ENCODE measurements at regions not wholly inside any gene's neighbourhood (a gene's known extent, or its start where the extent isn't known, plus 50 kb on each side); places are given as distances from the start of the nearest gene placed in this dataset.

- Histone ChIP-seq H3K4me1 (ENCODE audit: control insufficient read depth, insufficient read depth, low read length) (peaks cover 51% of the 10 kb centered on the region), H3K27ac (ENCODE audit: low read length) (peak overlapping the region; percentile 45), H3K9me3 (ENCODE audit: control insufficient read depth, insufficient read depth, low read depth, low read length) (no peaks in the 10 kb centered on the region), H3K27me3 (ENCODE audit: control insufficient read depth, insufficient read depth, low read length) (no peaks in the 10 kb centered on the region), H3K4me3 (ENCODE audit: low read depth in 2 of 2, low read length in 2 of 2) (no peak overlapping the region), H3K36me3 (ENCODE audit: control insufficient read depth, insufficient read depth, low read length) (no peaks in the 10 kb centered on the region)
- intact Hi-C loops (cut with micrococcal nuclease; ENCODE audit: unreplicated experiment) (no loop called here), in situ Hi-C loops (cut with HindIII; ENCODE audit: low pct_unique_long_range_greater_than_20kb, low sequenced_read_pairs) (no loop called here)
- ChIA-PET POLR2A (no interaction called here), CTCF (no interaction called here)
- no TSS peak for BruUV-seq (replicated peaks)
- DNase-seq (ENCODE audit: low read depth, low spot score) = no peak
- TF ChIP-seq REST (IDR thresholded peaks at IDR 0.05; ENCODE audit: insufficient read depth in 1 of 2, low read depth in 2 of 2, low read length in 1 of 2) = no peak
- TF ChIP-seq SIN3A (IDR thresholded peaks at IDR 0.05; ENCODE audit: borderline replicate concordance, insufficient read depth, low read depth, low read length) = no peak
- no peak for TF ChIP-seq TCF7L2 (IDR thresholded peaks at IDR 0.05; ENCODE audit: low read depth, low read length)
- TF ChIP-seq CTCF (IDR thresholded peaks at IDR 0.05) = no peak
- no peak for TF ChIP-seq POLR2AphosphoS5 (IDR thresholded peaks at IDR 0.05; ENCODE audit: low read depth, low read length)
- no peak for ATAC-seq
Measured at GRCh38 chr6:37559501-37559900, 59.8 kb upstream of the CCDC167 start.

- Histone ChIP-seq H3K36me3 (ENCODE audit: control insufficient read depth, insufficient read depth, low read length) (no peaks in the 10 kb centered on the region), H3K4me3 (ENCODE audit: low read depth in 2 of 2, low read length in 2 of 2) (no peak overlapping the region), H3K27me3 (ENCODE audit: control insufficient read depth, insufficient read depth, low read length) (no peaks in the 10 kb centered on the region), H3K9me3 (ENCODE audit: control insufficient read depth, insufficient read depth, low read depth, low read length) (no peaks in the 10 kb centered on the region), H3K4me1 (ENCODE audit: control insufficient read depth, insufficient read depth, low read length) (peaks cover 53% of the 10 kb centered on the region), H3K27ac (ENCODE audit: low read length) (peak overlapping the region; percentile 45)
- CTCF ChIA-PET = no interaction called here
- TF ChIP-seq REST (IDR thresholded peaks at IDR 0.05; ENCODE audit: insufficient read depth in 1 of 2, low read depth in 2 of 2, low read length in 1 of 2) = no peak
- TF ChIP-seq SIN3A (IDR thresholded peaks at IDR 0.05; ENCODE audit: borderline replicate concordance, insufficient read depth, low read depth, low read length) = no peak
- no peak for TF ChIP-seq CTCF (IDR thresholded peaks at IDR 0.05)
- TF ChIP-seq TCF7L2 (IDR thresholded peaks at IDR 0.05; ENCODE audit: low read depth, low read length) = no peak
- TF ChIP-seq POLR2AphosphoS5 (IDR thresholded peaks at IDR 0.05; ENCODE audit: low read depth, low read length) = no peak
- POLR2A ChIA-PET = no interaction called here
- in situ Hi-C loops (cut with HindIII; ENCODE audit: low pct_unique_long_range_greater_than_20kb, low sequenced_read_pairs) (no loop called here), intact Hi-C loops (cut with micrococcal nuclease; ENCODE audit: unreplicated experiment) (no loop called here)
- ATAC-seq (no peak), DNase-seq (ENCODE audit: low read depth, low spot score) (no peak)
- no TSS peak for BruUV-seq (replicated peaks)
Measured at GRCh38 chr6:37559050-37559449, 59.4 kb upstream of the CCDC167 start.

Measured in Panc1 (cell line).